Mucosa of rectum (tissue), 2 donors: ENCODE measurements at regions not wholly inside any gene's neighbourhood (a gene's known extent, or its start where the extent isn't known, plus 50 kb on each side); places are given as distances from the start of the nearest gene placed in this dataset.

Source experiments
- H3K27ac ChIP-seq, 2 donors: one replicate each; pipeline ENCODE4 v1.7.0; 2013; ENCODE audit warnings: inconsistent platforms in 2 of 2, low read depth in 2 of 2, low read length in 2 of 2
- H3K27me3 ChIP-seq, 2 donors: one replicate each; pipeline ENCODE4 v1.7.0; 2013; ENCODE audit warnings: low read length in 2 of 2; ENCODE audit not compliant: control insufficient read depth in 2 of 2, insufficient read depth in 2 of 2
- H3K36me3 ChIP-seq, 2 donors: one replicate each; pipeline ENCODE4 v1.7.0; 2013; ENCODE audit warnings: low read length in 2 of 2; ENCODE audit not compliant: control insufficient read depth in 2 of 2, insufficient read depth in 2 of 2
- H3K4me1 ChIP-seq, 2 donors: one replicate each; pipeline ENCODE4 v1.7.0; 2013; ENCODE audit warnings: low read length in 2 of 2, mild to moderate bottlenecking in 1 of 2; ENCODE audit not compliant: control insufficient read depth in 2 of 2, insufficient read depth in 2 of 2
- H3K4me3 ChIP-seq, 2 donors: one replicate each; pipeline ENCODE4 v1.7.0; 2013; ENCODE audit warnings: low read length in 2 of 2
- H3K9ac ChIP-seq, 2 donors: one replicate each; pipeline ENCODE4 v1.7.0; 2013; ENCODE audit warnings: low read length in 2 of 2, low read depth in 1 of 2, mild to moderate bottlenecking in 1 of 2
- H3K9me3 ChIP-seq, 2 donors: one replicate each; pipeline ENCODE4 v1.7.0; 2013; ENCODE audit warnings: low read length in 2 of 2; ENCODE audit not compliant: control insufficient read depth in 2 of 2
- donor health status: healthy.
- donor health status: Normal muscosa, but diverticular disease.

- Histone ChIP-seq H3K4me3 (no peak overlapping the region), H3K4me1 (no peaks in the 10 kb centered on the region), H3K9me3 (no peaks in the 10 kb centered on the region), H3K9ac (no peak overlapping the region), H3K27me3 (no peaks in the 10 kb centered on the region), H3K36me3 (no peaks in the 10 kb centered on the region), H3K27ac (no peak overlapping the region)
Measured at GRCh38 chr15:94040541-94041248, 190.7 kb upstream of the MCTP2 start.

- Histone ChIP-seq H3K4me1 (no peaks in the 10 kb centered on the region), H3K4me3 (no peak overlapping the region), H3K27me3 (no peaks in the 10 kb centered on the region), H3K27ac (no peak overlapping the region), H3K9ac (no peak overlapping the region), H3K36me3 (no peaks in the 10 kb centered on the region), H3K9me3 (no peaks in the 10 kb centered on the region)
Measured at GRCh38 chr15:94036156-94036555, 195.2 kb upstream of the MCTP2 start.

- Histone ChIP-seq H3K36me3 (no peaks in the 10 kb centered on the region), H3K4me1 (no peaks in the 10 kb centered on the region), H3K9me3 (no peaks in the 10 kb centered on the region), H3K9ac (no peak overlapping the region), H3K4me3 (no peak overlapping the region), H3K27me3 (no peaks in the 10 kb centered on the region), H3K27ac (no peak overlapping the region)
Measured at GRCh38 chr15:94033683-94034020, 197.7 kb upstream of the MCTP2 start.

GRCh38 chr15:94033014-94033682, 198.2 kb upstream of the MCTP2 start:
- H3K9me3 ChIP-seq = no peaks in the 10 kb centered on the region
- no peaks in the 10 kb centered on the region for H3K27me3 ChIP-seq
- no peak overlapping the region for H3K27ac ChIP-seq
- H3K36me3 ChIP-seq = no peaks in the 10 kb centered on the region
- H3K4me1 ChIP-seq = no peaks in the 10 kb centered on the region
- H3K9ac ChIP-seq = no peak overlapping the region
- H3K4me3 ChIP-seq = no peak overlapping the region

GRCh38 chr15:94032571-94032970, 198.8 kb upstream of the MCTP2 start:
- Histone ChIP-seq H3K4me1 (no peaks in the 10 kb centered on the region), H3K4me3 (no peak overlapping the region), H3K27ac (no peak overlapping the region), H3K9me3 (no peaks in the 10 kb centered on the region), H3K36me3 (no peaks in the 10 kb centered on the region), H3K9ac (no peak overlapping the region), H3K27me3 (no peaks in the 10 kb centered on the region)

- Histone ChIP-seq H3K4me1 (no peaks in the 10 kb centered on the region), H3K27me3 (no peaks in the 10 kb centered on the region), H3K9ac (no peak overlapping the region), H3K36me3 (no peaks in the 10 kb centered on the region), H3K9me3 (no peaks in the 10 kb centered on the region), H3K4me3 (no peak overlapping the region), H3K27ac (no peak overlapping the region)
Measured at GRCh38 chr15:94031072-94031471, 200.3 kb upstream of the MCTP2 start.

- no peak overlapping the region for H3K27ac ChIP-seq
- no peaks in the 10 kb centered on the region for H3K27me3 ChIP-seq
- H3K36me3 ChIP-seq = no peaks in the 10 kb centered on the region
- H3K4me3 ChIP-seq = no peak overlapping the region
- H3K9ac ChIP-seq = no peak overlapping the region
- no peaks in the 10 kb centered on the region for H3K4me1 ChIP-seq
- H3K9me3 ChIP-seq = no peaks in the 10 kb centered on the region
Measured at GRCh38 chr15:94029495-94029894, 201.9 kb upstream of the MCTP2 start.

GRCh38 chr15:94028809-94029208, 202.6 kb upstream of the MCTP2 start:
- Histone ChIP-seq H3K36me3 (no peaks in the 10 kb centered on the region), H3K9ac (no peak overlapping the region), H3K4me1 (no peaks in the 10 kb centered on the region), H3K9me3 (no peaks in the 10 kb centered on the region), H3K27me3 (no peaks in the 10 kb centered on the region), H3K4me3 (no peak overlapping the region), H3K27ac (no peak overlapping the region)

- Histone ChIP-seq H3K27ac (no peak overlapping the region), H3K27me3 (no peaks in the 10 kb centered on the region), H3K4me1 (no peaks in the 10 kb centered on the region)
Measured at GRCh38 chr15:94028121-94028520, 203.2 kb upstream of the MCTP2 start.

GRCh38 chr15:94027581-94027980, 203.8 kb upstream of the MCTP2 start:
- no peak overlapping the region for H3K27ac ChIP-seq
- H3K4me1 ChIP-seq = no peaks in the 10 kb centered on the region
- no peaks in the 10 kb centered on the region for H3K36me3 ChIP-seq
- no peak overlapping the region for H3K9ac ChIP-seq
- no peak overlapping the region for H3K4me3 ChIP-seq
- H3K9me3 ChIP-seq = no peaks in the 10 kb centered on the region
- no peaks in the 10 kb centered on the region for H3K27me3 ChIP-seq

More at GRCh38 chr15:94028121-94028520, 203.2 kb upstream of the MCTP2 start:
- Histone ChIP-seq H3K36me3 (no peaks in the 10 kb centered on the region), H3K9ac (no peak overlapping the region), H3K9me3 (no peaks in the 10 kb centered on the region), H3K4me3 (no peak overlapping the region)
